NCI-H526 (cell line): ENCODE measurements at regions not wholly inside any gene's neighbourhood (a gene's known extent, or its start where the extent isn't known, plus 50 kb on each side); places are given as distances from the start of the nearest gene placed in this dataset.

ENCODE experiments used
- DNase-seq, 2 experiments: peaks; one replicate each; lab custom pipeline; 2025; lab: John Stamatoyannopoulos, UW

DNA sequence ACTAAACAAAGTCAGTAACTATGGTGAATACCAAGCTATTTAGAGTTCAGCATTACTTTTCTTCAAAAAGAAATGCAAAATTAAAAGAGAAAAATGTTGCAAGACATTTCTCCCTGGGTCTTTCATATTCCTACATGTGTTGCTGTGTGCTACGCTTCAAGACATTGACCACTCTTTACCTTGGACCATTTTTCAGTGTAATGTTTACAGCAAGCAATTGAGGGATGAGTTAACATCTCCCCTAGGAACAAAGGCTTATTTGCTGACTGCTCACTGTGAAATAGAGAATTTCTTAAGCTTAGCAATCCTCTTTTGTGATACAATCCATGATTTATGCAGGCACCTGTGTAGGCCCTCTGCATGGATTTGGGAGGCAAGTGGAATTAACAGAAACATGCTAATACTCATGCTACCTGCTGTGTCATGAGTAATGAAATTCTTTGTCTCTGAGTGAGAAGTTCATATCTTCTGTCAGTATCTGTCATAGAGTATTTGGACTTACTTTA, 1202.9 kb upstream of the CDH8 start:
- no peak for DNase-seq

DNA sequence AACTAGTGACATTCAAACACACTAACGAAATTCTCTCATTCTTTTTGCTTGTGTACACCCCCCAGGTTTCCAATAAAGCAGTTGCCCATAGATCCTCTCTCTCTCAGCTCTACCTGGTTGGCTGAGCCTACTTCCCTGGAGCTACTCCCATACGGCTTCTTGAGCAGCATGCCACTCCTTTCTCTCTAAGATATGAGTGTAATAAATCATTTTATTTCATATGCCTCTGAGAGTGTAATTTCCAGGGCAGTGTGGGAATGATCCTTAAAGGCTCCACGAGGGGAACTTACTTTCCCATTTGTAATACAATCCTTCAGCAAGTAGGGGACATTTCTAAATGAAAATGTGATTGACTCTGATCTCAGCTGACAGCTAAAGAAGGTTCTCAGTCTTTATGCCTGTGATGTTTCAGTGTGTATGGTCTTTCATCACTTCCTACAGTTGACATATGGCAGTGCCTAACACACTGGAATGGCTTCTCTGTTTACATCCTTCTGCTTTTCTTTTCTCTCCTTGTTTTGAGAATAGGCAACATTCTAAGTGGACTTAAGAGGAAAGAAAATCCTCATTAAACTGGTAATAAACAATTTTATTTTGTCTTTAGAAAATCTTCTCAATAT, 1194.3 kb upstream of the CDH8 start:
- DNase-seq = no peak

DNA sequence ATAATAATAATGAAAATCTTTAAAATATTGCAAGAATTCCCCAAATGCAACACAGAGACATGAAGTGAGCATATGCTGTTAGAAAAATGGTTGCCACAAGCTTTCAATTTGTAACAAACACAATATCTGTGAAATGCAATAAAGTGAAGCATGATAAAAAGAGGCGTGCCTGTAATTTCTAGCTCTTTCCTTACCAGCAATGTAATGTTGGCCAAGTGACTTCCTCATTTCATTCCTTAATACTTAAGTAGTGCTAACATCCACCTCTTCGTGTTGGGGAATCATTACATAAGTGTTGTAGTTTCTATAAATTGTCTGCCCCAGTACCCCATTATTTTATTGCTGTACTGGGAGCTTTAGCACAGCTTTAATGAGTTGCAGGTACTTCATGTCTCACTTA, 1192.0 kb upstream of the CDH8 start:
- DNase-seq = no peak

DNA sequence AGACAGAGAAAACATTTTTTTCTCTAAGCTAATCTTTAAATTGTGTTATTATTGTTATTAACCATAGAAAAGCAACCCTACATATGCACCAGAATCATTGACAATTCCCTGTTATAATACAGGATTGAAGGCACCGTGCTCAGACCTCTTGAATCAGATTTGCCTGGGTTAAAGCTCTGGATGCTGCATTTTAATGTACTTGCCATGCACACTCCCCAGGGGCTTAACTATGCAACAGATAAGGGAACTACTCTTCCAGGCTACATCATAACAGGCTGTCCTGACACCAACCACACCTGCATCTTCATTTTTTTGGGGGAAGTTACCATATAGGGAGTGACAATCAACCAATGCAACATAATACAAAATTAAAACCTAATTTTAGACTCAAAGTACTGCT, 1187.6 kb upstream of the CDH8 start:
- DNase-seq = peak in 1 of 2 experiments; percentile 12

DNA sequence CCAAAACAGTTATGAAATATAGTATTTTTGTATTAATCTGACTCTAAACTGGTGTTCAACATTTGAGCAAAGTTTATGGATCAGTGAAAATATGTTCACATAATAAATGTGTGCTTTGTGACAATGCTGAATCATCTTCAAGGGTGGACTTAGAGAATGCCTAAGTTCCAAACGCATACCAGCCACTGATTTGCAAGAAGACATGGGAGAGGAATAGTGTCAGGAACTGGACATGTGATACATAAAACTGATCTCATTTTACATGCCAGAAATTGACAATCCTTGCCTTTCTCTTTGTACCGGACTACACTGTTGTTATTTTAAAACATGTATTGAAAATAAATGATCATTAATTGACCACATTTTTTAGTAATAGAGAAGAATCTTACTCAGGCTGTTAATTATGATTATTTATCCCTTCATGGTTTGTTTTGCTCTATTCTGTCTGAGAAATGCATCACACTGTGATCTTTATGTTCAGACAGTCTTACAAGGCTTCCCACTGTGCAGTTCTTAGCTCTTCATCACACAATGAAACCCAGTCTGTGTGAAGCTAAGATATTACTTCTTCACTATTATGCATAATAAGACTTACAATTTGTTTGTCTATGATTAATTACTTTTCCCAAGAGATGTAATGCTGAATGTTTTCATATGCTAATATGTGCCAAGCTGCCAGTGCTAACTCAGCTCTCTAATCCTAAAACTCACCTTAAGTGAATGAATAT, 1180.6 kb upstream of the CDH8 start:
- no peak for DNase-seq

DNA sequence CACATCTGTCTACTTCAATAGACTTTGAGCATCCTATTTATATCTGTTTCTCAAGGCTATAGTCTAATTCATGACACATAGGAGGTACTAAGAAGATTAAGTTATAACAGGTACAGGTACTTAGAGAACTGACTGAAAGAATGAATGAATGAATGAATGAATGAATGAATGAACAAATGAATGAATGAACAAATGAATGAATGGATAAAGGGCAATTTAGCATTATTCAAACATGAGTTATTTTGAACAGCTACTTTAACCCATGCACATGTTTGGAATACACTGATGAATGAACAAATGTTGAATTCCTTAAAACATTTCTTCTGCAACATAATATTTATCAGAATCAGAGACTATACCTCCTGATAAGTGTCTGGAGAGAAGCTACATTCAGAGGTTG, 1165.6 kb upstream of the CDH8 start:
- DNase-seq = no peak

DNA sequence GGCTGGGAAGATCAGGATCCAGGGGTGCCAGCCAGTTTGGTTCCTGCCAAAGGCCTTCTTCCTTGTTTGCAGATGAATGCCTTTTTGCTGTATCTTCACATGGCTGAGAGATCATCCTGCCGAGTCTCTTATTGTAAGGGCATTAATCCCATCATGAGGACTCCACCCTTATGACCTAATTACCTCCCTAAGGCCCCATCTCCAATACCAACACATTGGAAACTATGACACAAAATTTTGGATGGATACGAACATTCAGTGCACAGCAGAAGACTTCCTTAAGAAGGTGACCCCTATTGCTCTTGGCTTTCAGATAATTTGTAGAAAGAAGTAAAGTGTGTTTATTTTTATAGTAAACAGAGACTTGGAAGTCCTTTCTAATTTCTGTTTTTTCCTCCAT, 1164.7 kb upstream of the CDH8 start:
- DNase-seq = no peak

DNA sequence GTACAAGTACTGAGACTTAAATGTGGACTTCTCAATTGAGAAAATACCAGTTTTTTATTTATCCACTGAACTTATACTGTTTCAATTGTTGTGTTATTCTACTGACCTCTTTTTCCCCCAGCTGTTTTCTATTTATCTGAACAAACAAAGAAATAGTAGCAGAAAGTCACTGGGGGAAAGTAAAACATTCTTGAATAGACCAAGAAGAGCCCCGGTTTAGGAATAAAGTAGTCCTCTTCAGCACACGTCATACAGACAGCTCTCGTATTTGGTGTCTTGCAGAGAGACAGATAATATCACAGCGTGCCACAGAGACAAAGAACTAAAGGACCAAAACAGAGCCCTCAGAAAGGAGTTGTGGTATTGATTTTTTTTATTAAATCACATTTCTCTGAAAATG, 1159.1 kb upstream of the CDH8 start:
- DNase-seq = no peak

DNA sequence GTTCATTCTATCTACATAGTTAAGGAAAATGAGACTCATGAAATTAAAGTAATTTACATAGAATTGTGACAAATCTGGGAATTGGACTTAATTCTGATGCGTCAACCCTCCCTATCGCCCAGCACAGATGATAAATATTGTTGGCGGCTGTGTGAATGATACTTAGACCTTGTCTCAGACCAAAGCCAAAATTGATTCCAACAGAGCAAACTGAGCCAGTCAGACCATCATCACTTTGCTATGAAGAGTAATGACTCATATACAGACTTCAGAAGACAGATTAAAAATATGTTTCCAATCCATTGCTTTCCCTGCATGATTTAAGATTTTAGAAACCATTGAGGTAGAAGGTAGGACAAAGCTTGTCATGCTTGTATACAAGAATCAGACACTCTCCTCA, 1156.7 kb upstream of the CDH8 start:
- DNase-seq = no peak

DNA sequence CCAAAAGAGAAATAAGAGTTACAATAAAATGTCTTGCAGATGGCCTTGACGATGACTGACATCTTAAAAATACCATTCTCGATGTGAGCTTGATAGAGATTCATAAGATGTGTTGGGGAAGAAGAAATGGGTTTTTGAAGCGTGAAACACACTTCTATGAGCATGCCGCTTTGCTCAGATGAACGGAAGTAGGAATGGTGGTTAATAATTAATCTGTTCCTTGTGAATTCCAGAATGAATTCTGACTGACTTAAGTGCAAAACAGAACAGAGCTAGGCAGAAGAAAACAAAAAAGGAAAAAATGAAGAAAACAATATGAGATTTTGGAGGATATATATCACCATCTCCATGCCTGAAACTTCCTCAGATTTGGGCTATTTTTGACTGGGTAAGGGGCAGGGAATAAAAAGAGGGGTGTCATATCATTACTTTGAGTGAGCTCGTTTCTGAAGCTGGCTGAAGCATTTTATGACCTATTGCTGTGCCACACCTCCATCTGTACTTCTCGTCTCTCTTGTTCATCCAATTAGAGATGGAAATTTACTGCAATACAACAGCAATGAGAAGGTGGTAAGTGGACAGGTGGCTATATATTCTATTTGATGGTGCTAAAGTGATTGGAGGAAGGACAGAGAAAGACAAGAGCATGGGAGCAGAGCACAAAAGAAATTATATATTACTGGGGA, 1152.0 kb upstream of the CDH8 start:
- DNase-seq = no peak

DNA sequence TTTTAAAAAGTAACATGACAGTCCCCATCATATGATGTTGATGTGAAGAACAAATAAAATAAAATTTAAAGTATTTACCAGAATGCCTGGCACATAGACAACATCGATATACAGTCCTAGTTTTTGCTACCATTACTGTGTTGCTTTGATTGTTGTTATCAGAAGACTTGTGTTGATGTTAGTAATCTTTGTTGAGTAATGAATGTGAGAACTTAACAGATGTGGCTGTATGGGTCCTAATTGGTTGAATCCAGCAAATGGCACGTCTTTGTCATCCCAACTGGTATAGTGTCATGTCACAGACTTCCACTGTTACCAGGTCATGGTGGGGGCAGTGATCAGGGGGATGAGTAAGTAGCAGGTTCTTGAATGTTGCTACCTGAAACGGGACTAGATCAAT, 1151.4 kb upstream of the CDH8 start:
- DNase-seq = no peak

DNA sequence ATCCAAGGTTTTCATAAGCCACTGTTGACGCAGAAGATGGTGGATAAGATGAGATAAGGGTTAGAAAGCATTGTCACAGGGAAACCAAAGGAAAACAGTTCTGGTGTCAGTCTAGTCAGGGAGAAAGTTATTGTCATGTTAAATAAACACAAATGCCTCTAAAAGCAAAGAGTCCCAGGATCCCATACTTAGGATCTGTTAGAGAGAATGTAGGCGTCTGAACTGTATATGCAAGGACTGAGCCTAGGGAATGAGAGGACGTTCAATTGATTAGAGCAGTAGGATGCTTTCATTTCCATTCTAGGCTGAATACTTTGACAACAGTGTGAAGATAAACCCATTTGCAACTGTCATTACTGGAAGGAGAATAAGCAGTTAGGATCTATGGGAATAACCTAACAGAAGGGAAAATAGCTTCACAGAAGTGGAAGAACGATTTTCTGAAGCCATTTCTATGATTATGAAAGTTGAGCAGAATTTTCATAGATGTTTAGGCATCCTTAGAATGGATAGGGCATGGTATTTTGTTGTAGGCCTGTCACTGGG, 1149.1 kb upstream of the CDH8 start:
- no peak for DNase-seq

DNA sequence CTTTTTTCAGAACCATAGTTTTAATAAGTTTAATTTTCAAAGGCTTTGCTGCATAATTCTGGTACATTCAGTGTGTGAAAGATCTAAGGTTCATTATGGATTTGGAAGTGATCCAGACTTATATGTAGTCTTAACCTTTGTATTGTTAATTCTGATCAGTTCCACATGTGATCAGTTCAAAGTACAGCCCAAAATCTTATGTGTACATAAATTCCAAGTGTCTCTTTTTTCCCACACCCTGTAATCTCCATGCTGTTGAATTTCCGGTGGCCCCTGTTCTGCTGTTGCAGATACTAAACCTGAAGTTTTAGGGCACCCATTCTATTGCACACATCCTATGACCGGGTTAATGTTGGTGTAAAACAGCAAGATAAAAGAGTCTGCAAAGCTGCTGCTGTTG, 1147.5 kb upstream of the CDH8 start:
- DNase-seq = no peak

DNA sequence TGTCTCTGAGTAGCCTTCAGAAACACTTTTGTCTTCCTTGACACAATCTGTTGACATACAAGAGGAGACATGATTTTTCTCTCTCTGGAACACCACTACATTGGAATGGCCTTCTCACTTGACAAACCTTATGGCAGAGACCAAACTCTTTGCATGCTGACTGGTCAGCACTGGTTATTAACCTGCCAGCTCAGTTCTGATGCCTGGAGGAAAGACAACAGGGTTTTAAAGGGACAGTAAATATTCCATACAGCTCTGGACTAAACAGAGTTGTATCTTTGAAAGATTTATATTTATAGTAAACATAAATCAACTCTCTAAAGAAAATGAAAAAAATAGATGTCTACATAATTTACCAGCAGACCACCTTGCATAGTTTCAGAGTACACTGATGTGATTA, 1139.1 kb upstream of the CDH8 start:
- no peak for DNase-seq

DNA sequence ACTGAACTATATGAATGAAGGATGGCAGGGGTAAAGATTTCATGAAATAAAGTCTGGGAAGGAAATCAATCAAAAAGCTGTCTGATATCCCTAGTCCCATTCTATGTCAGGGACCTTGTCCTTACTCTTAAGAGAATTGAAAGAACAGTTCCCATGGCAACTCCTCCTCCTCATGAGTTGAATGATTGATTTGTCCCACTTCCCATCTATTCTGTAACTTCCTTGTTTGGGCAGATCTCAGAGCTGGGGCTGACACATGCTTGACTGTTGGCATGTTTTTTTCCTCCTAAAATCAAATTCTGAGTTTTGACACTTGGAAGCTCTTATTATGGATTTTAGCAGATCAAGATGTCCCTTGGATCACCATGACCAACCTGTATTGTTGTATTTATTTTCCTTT, 1138.6 kb upstream of the CDH8 start:
- DNase-seq = no peak

DNA sequence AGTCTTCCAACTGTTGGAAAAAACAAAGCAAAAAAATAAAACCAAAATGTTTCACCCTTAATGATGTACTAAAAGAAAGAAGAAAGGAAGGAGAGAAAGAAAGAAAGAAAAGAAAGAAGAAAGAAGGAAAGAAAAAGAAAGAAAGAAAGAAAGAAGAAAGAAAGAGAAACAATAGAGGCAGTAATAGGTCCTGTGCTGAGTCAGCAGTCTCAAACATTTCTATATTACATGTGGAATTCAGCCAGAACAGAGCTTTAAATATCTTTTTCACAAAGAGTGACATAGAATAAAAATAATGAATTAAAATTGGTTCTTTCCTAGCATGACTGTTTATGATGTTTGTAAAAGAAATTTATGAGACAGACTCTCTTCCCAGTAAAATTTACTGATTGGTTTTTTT, 1135.3 kb upstream of the CDH8 start:
- no peak for DNase-seq

DNA sequence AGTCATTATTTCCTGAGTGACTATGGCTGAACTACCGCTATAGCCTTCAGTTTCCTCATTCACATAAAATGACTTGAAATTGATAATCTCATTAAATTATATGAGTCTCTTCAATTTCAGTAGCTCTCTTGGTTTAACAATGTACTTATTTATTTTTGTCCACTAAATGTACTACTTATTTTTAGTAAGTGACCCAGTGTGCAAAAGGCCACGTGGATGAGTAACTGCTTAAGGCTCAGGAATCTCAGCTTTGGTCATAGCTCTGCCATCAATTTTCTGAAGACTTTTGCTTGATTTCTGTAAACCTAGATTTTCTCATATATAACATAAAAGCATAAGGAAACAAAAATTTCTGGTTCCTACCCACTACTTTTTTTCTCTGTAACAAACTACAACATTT, 1132.9 kb upstream of the CDH8 start:
- DNase-seq = no peak

DNA sequence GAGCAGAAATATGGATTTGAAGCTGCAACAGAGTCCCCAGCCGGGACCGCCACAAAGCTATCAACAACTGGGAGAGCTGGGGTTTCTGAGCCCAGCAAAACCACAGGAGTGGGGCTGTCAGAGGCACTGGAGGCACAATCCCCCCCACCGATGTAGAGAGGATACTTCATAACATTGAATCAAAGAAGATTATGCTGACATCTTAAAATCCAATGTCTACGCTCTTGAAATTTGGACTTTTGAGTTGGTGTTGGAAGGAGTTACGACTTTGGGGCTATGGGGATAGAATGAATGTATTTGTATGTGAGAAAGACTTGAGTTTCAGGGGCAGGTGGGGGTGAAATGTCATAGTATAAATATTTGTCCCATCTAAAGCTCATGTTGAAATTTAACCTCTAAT, 1121.6 kb upstream of the CDH8 start:
- no peak for DNase-seq

DNA sequence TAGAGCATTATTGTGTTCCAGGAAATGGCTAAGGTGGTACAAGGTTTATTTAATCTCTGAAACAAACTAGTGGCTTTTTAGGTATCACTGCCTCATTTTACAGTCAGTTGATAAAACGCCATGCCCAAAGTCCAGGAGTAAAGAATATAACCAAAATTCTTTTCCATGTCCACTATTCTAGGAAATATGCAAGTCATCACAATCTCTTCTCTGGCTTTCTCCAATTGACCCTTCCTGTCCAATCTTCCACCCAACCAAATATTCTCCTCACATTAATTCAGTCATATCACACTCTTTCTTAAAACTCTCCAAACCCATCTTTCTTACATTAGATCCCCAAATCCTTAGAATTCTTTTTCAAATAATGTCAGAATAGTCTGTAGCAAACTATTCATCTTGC, 1110.0 kb upstream of the CDH8 start:
- DNase-seq = no peak

DNA sequence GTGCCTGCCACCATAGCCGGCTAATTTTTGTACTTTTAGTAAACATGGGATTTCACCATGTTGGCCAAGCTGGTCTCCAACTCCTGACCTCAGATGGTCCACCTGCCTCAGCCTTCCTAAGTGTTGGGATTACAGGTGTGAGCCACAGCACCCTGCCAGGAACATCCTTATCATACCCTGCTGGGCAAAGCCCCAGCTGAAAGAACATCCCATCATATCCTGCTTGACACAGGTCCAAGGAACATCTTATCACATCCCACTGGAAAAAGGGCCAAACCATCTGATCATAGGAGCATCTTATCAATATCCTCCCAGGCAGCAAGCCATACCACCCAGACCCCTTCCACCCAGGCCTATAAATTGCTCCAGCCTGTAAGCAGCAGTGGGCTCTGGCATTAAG, 1109.2 kb upstream of the CDH8 start:
- DNase-seq = no peak

DNA sequence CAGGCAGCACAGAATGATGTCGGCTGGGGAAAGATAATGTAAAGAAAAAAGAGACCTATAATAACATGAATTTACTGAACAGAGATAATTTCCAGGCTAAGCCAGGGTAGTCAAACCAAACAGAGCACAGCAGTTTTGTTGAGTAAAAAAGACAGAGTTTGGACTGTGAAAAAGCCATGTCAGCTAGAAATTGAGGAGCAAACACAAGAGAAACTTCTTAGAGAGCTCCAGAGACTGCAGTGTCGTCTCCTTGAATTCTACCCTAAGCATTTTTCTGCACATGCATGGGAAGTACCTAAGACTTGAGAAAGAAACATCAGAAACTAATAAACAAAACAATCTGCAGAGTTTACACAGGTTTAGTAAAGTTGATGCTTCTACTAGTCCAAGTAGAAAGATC, 1098.8 kb upstream of the CDH8 start:
- DNase-seq = no peak

DNA sequence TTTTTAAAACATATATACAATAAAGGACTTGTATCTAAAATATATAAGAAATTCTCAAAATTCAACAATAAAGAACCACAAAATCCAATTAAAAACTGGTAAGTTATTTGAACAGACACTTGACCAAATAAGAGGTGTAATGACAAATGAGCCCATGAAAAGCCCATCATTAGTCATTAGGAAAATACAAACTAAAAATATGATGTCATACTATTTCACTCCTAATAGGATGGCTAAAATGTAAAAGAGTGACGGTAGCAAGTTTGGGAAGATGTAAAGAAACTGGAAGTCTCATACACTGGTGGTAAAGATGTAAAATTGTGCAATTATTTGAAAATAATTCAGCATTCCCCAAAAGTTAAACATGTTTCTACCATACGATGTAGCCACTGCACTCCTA, 1095.3 kb upstream of the CDH8 start:
- DNase-seq = no peak

DNA sequence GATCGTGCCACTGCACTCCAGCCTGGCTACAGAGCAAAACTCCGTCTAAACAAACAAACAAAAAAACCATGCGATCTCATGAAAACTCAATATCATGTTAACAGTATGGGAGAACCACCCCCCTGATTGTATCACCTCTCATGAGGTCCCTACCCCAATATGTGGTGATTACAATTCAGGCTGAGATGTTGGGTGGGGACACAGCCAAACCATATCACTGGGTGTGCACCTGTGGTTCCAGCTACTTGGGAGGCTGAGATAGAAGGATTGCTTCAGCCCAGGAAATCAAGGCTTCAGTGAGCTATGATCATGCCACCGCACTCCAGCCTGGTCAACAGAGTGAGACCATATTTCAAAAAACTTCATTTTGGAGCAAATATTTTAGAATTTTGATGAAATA, 1094.7 kb upstream of the CDH8 start:
- no peak for DNase-seq
